Loucy (cell line): ENCODE measurements at regions not wholly inside any gene's neighbourhood (a gene's known extent, or its start where the extent isn't known, plus 50 kb on each side); places are given as distances from the start of the nearest gene placed in this dataset.

Experiments
- CTCF ChIP-seq: fragments of 200-600 bp; sonication (generic); conservative IDR thresholded peaks from 2 replicates; pipeline ENCODE4 v1.5.1; 2014; ENCODE audit warnings: mild to moderate bottlenecking, antibody characterized with exemption, low read length
- EZH2phosphoT487 ChIP-seq: fragments of 200-600 bp; IDR thresholded peaks from 2 replicates; pipeline ENCODE4 v1.6.1; 2018; ENCODE audit warnings: antibody characterized with exemption, mild to moderate bottlenecking, moderate library complexity, borderline replicate concordance

- TF ChIP-seq CTCF (no peak), EZH2phosphoT487 (no peak)
Observed at GRCh38 chr16:59500601-59501000, 766.5 kb upstream of the GOT2 start.
